SU-DHL-6 (cell line): ENCODE measurements at regions not wholly inside any gene's neighbourhood (a gene's known extent, or its start where the extent isn't known, plus 50 kb on each side); places are given as distances from the start of the nearest gene placed in this dataset.

Experiments used
- H2AFZ ChIP-seq: fragments of 200-600 bp; sonication (generic); 2 replicates; pipeline ENCODE4 v1.6.1; 2014; ENCODE audit warnings: low read depth, mild to moderate bottlenecking, moderate library complexity, mixed read lengths, antibody characterized with exemption, low read length; ENCODE audit not compliant: severe bottlenecking
- H3F3A ChIP-seq: fragments of 200-600 bp; shearing (Covaris generic); 2 replicates; pipeline ENCODE4 v1.6.0; 2016; ENCODE audit warnings: antibody characterized with exemption, mild to moderate bottlenecking; ENCODE audit not compliant: insufficient read depth
- H3K27ac ChIP-seq: fragments of 200-600 bp; sonication (generic); 2 replicates; pipeline ENCODE4 v1.5.1; 2016; ENCODE audit warnings: low read depth, mild to moderate bottlenecking, low read length, moderate library complexity, mixed read lengths
- H3K27me3 ChIP-seq: fragments of 200-600 bp; sonication (generic), shearing (Covaris generic); 2 replicates; pipeline ENCODE4 v1.6.0; 2014; ENCODE audit warnings: mild to moderate bottlenecking, low read length
- H3K36me3 ChIP-seq: fragments of 200-600 bp; sonication (generic); 2 replicates; pipeline ENCODE4 v1.6.1; 2014; ENCODE audit warnings: mild to moderate bottlenecking, low read length, mixed read lengths
- H3K4me2 ChIP-seq: fragments of 300-600, 200-600 bp; shearing (Covaris generic), sonication (generic); 2 replicates; pipeline ENCODE4 v1.6.0; 2014; ENCODE audit warnings: low read length, low read depth, mild to moderate bottlenecking; ENCODE audit not compliant: poor library complexity, severe bottlenecking
- H3K4me3 ChIP-seq: fragments of 200-600 bp; sonication (generic); 2 replicates; pipeline ENCODE4 v1.5.1; 2014; ENCODE audit warnings: antibody characterized with exemption, low read length, mild to moderate bottlenecking, mixed read lengths; ENCODE audit not compliant: insufficient read depth, poor library complexity, severe bottlenecking
- H3K79me2 ChIP-seq: fragments of 200-600 bp; sonication (generic); 2 replicates; pipeline ENCODE4 v1.6.1; 2014; ENCODE audit warnings: mild to moderate bottlenecking, low read length, moderate library complexity; ENCODE audit not compliant: insufficient read depth
- H3K9ac ChIP-seq: fragments of 200-600 bp; sonication (generic); 2 replicates; pipeline ENCODE4 v1.7.0; 2014; ENCODE audit warnings: mild to moderate bottlenecking, low read length
- H3K9me2 ChIP-seq: fragments of 200-600 bp; sonication (generic); replicated peaks from 2 replicates; pipeline ENCODE4 v1.6.1; 2014; ENCODE audit warnings: low read length; ENCODE audit not compliant: insufficient read depth
- H3K9me3 ChIP-seq: fragments of 200-600 bp; sonication (generic); 2 replicates; pipeline ENCODE4 v1.6.1; 2014; ENCODE audit warnings: low read length, mixed read lengths; ENCODE audit not compliant: insufficient read depth
- H4K20me1 ChIP-seq: fragments of 200-600 bp; sonication (generic); 2 replicates; pipeline ENCODE4 v1.6.1; 2014; ENCODE audit warnings: low read depth, mild to moderate bottlenecking, antibody characterized with exemption, low read length, moderate library complexity, mixed read lengths
- CTCF ChIP-seq: fragments of 200-600 bp; sonication (generic); IDR thresholded peaks from one replicate; pipeline ENCODE4 v1.5.1; 2017; ENCODE audit warnings: antibody characterized with exemption, mild to moderate bottlenecking, low read length, moderate library complexity; ENCODE audit not compliant: insufficient read depth, poor library complexity, severe bottlenecking
- EZH2phosphoT487 ChIP-seq: fragments of 200-600 bp; sonication (generic), shearing (Covaris generic); conservative IDR thresholded peaks from 2 replicates; pipeline ENCODE4 v1.6.1; 2018; ENCODE audit warnings: mild to moderate bottlenecking, antibody characterized with exemption, low read length, moderate library complexity, mixed read lengths

- no peaks in the 10 kb centered on the region for H3K9me3 ChIP-seq
- no peaks in the 10 kb centered on the region for H4K20me1 ChIP-seq
- no peak overlapping the region for H3K27ac ChIP-seq
- H2AFZ ChIP-seq, result no peak overlapping the region
- no peaks in the 10 kb centered on the region for H3K36me3 ChIP-seq
- no peaks in the 10 kb centered on the region for H3F3A ChIP-seq
- no peak for TF ChIP-seq EZH2phosphoT487
- TF ChIP-seq CTCF, result no peak
- H3K4me3 ChIP-seq, result no peak overlapping the region
- H3K9ac ChIP-seq, result no peak overlapping the region
- H3K4me2 ChIP-seq, result no peak overlapping the region
- H3K79me2 ChIP-seq, result no peaks in the 10 kb centered on the region
- H3K9me2 ChIP-seq, result no peaks in the 10 kb centered on the region
- no peaks in the 10 kb centered on the region for H3K27me3 ChIP-seq
Measured at GRCh38 chr10:129244298-129244697, 222.7 kb upstream of the MGMT start.

DNA sequence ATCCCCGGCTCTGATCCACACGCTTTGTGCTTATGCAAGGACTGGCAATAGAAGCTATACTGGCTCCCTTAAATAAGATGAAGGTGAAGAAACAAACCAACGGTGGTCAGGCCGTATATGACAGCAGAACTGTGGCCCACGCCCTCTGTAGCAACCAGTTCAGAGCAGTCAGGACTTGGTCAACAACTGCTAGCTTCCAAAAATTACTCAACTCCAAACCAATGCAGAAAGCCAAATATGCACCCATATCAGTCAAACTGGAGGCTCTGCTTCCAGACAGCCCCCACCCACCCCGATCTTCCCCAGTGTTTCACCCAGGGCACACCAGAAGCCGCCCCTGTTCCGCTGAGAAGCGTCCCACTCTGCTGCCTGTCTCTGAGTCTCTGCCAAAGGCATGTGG lies 222.3 kb upstream of the MGMT start:
- Histone ChIP-seq H3K27ac (no peak overlapping the region), H3F3A (no peaks in the 10 kb centered on the region), H3K9ac (no peak overlapping the region), H3K36me3 (no peaks in the 10 kb centered on the region), H3K79me2 (no peaks in the 10 kb centered on the region), H4K20me1 (no peaks in the 10 kb centered on the region), H3K27me3 (no peaks in the 10 kb centered on the region), H2AFZ (no peak overlapping the region), H3K9me3 (no peaks in the 10 kb centered on the region), H3K9me2 (no peaks in the 10 kb centered on the region), H3K4me2 (no peak overlapping the region), H3K4me3 (no peak overlapping the region)
- TF ChIP-seq CTCF, result no peak
- TF ChIP-seq EZH2phosphoT487, result no peak

GRCh38 chr10:129253161-129253864 lies 213.7 kb upstream of the MGMT start:
- Histone ChIP-seq H3K9me3 (no peaks in the 10 kb centered on the region), H3K9ac (no peak overlapping the region), H3K4me3 (no peak overlapping the region), H3K27me3 (no peaks in the 10 kb centered on the region), H3K36me3 (no peaks in the 10 kb centered on the region), H3K27ac (no peak overlapping the region), H3K4me2 (no peak overlapping the region), H3F3A (no peaks in the 10 kb centered on the region), H3K79me2 (no peaks in the 10 kb centered on the region), H2AFZ (no peak overlapping the region), H3K9me2 (no peaks in the 10 kb centered on the region), H4K20me1 (no peaks in the 10 kb centered on the region)
- TF ChIP-seq CTCF, result no peak
- TF ChIP-seq EZH2phosphoT487, result no peak
